ENCODE measurements at regions not wholly inside any gene's neighbourhood (a gene's known extent, or its start where the extent isn't known, plus 50 kb on each side); places are given as distances from the start of the nearest gene placed in this dataset.
"Not testable (repeated sequence)": the region's sequence is repeated elsewhere in the genome, so short reads cannot be mapped to it uniquely, and the experiment has no call there.

- Histone ChIP-seq H3K9me3 (ENCODE audit: control insufficient read depth, insufficient read depth, low read length) (no peaks in the 10 kb centered on the region), H3K27ac (ENCODE audit: low read depth, low read length) (no peak overlapping the region), H3K27me3 (ENCODE audit: control insufficient read depth, insufficient read depth, low read length) (no peaks in the 10 kb centered on the region), H3K4me3 (ENCODE audit: low read depth, low read length) (no peak overlapping the region)
- ChIA-PET CTCF (no interaction called here), POLR2A (no interaction called here)
- no peak for DNase-seq (ENCODE audit: low read depth, low spot score)
- TF ChIP-seq CTCF (IDR thresholded peaks at IDR 0.05; ENCODE audit: low read depth, low read length) = no peak
Observed at GRCh38 chr7:65302883-65303282, 70.8 kb upstream of the ZNF92 start.

- Histone ChIP-seq H3K4me3 (ENCODE audit: low read depth, low read length) (no peak overlapping the region), H3K9me3 (ENCODE audit: control insufficient read depth, insufficient read depth, low read length) (no peaks in the 10 kb centered on the region), H3K27ac (ENCODE audit: low read depth, low read length) (no peak overlapping the region), H3K27me3 (ENCODE audit: control insufficient read depth, insufficient read depth, low read length) (no peaks in the 10 kb centered on the region)
- ChIA-PET CTCF (interaction anchor here (1.7 kb wide), 1 partner anchor 349 kb away, joined by 9 read pairs; no protein-coding TSS in a partner anchor), POLR2A (no interaction called here)
- TF ChIP-seq CTCF (IDR thresholded peaks at IDR 0.05; ENCODE audit: low read depth, low read length) = no peak
- DNase-seq (ENCODE audit: low read depth, low spot score) = no peak
Observed at GRCh38 chr7:65301007-65301406, 72.6 kb upstream of the ZNF92 start.

- H3K4me3 ChIP-seq (ENCODE audit: low read depth, low read length) = no peak overlapping the region
- TF ChIP-seq CTCF (IDR thresholded peaks at IDR 0.05; ENCODE audit: low read depth, low read length) = no peak
- CTCF ChIA-PET = no interaction called here
- POLR2A ChIA-PET = no interaction called here
- no peaks in the 10 kb centered on the region for H3K27me3 ChIP-seq (ENCODE audit: control insufficient read depth, insufficient read depth, low read length)
- no peaks in the 10 kb centered on the region for H3K9me3 ChIP-seq (ENCODE audit: control insufficient read depth, insufficient read depth, low read length)
- H3K27ac ChIP-seq (ENCODE audit: low read depth, low read length) = no peak overlapping the region
- DNase-seq (ENCODE audit: low read depth, low spot score) = no peak
Observed at GRCh38 chr7:65295409-65295808, 78.2 kb upstream of the ZNF92 start.

- POLR2A ChIA-PET; H3K9me3 ChIP-seq (ENCODE audit: control insufficient read depth, insufficient read depth, low read length); H3K4me3 ChIP-seq (ENCODE audit: low read depth, low read length); H3K27me3 ChIP-seq (ENCODE audit: control insufficient read depth, insufficient read depth, low read length); DNase-seq (ENCODE audit: low read depth, low spot score); H3K27ac ChIP-seq (ENCODE audit: low read depth, low read length); CTCF ChIA-PET: not testable (repeated sequence)
Observed at GRCh38 chr7:65290340-65290739, 83.3 kb upstream of the ZNF92 start.

GRCh38 chr7:65287023-65287422 lies 86.6 kb upstream of the ZNF92 start:
- no peak for TF ChIP-seq CTCF (IDR thresholded peaks at IDR 0.05; ENCODE audit: low read depth, low read length)
- H3K4me3 ChIP-seq (ENCODE audit: low read depth, low read length) = no peak overlapping the region
- no peak for DNase-seq (ENCODE audit: low read depth, low spot score)
- no peak overlapping the region for H3K27ac ChIP-seq (ENCODE audit: low read depth, low read length)
- ChIA-PET POLR2A (no interaction called here), CTCF (interaction anchor here (0.6 to 1.6 kb wide), 2 partner anchors 9 to 21 kb away, joined by 3 to 5 read pairs; no protein-coding TSS in a partner anchor)
- no peaks in the 10 kb centered on the region for H3K27me3 ChIP-seq (ENCODE audit: control insufficient read depth, insufficient read depth, low read length)
- no peaks in the 10 kb centered on the region for H3K9me3 ChIP-seq (ENCODE audit: control insufficient read depth, insufficient read depth, low read length)

Measured in AG04450 (cell line).